Kidney glomerular epithelial cell (primary cell): ENCODE measurements at regions not wholly inside any gene's neighbourhood (a gene's known extent, or its start where the extent isn't known, plus 50 kb on each side); places are given as distances from the start of the nearest gene placed in this dataset.
A peak's percentile ranks its signal among the peaks of the same experiment; 100 is the strongest.
"Not testable (repeated sequence)": the region's sequence is repeated elsewhere in the genome, so short reads cannot be mapped to it uniquely, and the experiment has no call there.

ENCODE experiments used
- DNase-seq: peaks from one replicate; lab custom pipeline; 2025; lab: John Stamatoyannopoulos, UW

DNA sequence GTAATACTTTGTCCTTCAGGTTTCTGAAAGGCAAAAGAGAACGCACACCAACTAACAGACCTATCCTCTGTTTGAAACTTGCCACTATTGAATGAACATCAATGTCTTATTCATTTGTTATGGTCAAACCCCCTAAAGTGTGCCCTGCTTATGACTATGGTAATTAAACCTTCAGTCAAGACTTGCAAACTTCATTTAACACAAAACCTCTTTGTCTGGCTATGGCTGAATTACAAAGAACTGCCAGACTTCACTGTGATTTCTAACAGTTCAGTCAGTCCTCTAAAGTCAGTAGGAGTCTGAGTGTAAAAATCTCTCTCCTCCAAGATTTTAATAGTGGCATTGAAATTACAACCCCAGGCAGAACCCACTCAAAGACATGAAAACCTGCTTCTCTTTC is 702.5 kb upstream of the LRRN3 start:
- no peak for DNase-seq

DNA sequence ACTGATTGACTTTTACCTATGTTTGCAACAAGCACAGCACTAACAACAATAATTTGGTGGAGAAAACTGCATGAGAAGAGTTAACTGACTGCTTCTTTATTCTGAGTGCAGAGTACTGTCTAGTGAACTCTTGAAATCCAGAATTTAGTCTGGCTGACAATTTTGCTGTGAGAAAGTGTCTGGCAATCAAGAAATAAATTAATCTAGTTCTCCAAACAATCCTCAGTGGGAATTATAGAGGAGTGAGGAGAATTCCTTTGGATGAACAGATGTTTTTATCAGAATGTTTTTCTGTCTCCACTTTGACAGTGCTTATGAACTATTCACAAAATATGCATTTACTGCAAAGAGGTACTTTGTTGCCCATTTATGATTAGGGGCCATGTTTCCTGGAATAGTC is 694.9 kb upstream of the LRRN3 start:
- no peak for DNase-seq

DNA sequence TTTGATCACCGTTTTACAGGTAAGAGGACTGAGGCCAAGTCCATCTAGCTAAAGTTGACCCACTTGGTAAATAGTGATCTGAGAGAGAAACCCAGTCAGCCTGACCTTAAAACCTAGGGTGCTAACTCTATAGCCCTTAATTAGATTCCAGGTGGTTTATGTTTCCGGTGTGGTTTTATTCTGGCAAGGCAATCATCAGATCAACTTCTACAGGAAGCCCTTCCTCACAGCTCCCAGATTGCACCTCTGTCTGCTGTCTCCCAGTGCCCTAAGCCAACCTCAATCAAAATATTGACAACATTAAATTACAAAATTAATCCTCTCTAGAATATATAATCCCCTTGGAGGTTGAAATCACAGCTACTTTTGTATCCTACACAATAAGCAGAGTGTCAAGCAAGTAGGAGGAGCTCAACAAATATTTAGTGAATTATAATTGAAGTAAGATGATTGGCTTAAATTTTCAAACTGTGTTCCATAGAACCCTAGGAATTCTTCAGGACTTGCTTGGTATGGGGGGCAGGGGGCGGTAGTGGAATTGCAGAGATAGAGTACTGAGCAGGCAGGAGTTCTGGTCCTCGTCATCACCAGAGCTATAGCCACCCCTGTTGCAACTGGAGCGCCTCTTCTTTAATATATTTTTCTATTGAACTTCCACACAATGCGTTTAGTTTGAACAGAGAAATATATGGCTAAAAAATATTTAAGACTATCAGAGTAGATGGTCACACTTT is 692.8 kb upstream of the LRRN3 start:
- no peak for DNase-seq

DNA sequence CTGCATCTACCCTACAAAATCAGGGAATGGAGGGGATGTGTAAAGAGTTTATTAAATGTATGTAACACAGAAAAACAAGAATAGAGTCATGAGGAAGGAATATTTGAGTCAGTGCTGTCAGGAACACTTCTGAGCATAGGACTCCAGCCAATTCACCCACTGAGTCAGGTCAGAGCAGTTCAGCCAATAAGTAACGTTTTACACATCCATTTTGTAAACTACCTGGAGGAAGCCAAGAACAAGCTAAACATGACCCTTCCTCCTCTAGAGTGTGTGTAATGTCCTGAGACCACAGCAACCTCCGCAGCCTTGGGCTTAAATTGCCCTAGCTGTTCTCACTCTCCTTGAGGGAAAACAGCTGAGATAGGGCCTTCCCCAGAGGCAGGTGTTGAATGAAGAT is 691.5 kb upstream of the LRRN3 start:
- DNase-seq: no peak

DNA sequence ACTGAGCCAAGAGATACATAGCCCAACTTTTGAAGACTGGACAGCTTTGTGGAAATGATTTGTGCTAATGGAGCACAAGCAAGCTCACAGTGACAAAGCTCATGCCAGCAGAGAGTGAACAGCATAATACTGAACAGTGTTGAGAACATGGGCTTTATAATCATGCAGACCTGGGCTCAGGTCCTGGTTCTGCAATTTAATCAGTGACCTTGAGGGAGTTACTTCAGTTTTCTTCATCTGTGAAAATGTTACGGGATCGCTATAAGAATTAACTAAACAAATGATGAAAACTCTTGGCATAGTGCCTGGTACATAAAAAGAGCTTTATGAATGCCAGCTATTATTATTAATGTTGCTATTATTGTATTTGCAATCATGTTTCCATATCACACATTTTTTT is 690.5 kb upstream of the LRRN3 start:
- DNase-seq: no peak

DNA sequence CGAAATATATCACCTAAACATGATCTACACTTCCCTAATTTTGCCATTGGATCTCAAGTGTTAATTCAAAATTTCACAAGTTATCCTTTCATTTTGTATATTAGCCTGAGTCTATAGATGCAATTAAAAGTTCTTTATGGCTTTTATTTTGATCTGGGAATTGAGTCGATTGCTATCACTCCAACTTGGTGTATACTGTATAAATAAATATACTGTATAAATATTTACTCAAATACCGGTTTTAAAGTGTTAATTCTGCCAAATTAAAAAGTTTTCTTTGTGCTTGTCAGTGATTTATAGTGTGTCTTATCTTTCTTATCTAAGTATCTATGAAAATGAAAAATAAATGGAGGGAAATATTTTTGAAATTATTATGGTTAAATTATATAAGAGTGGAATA is 683.7 kb upstream of the LRRN3 start:
- DNase-seq: no peak

DNA sequence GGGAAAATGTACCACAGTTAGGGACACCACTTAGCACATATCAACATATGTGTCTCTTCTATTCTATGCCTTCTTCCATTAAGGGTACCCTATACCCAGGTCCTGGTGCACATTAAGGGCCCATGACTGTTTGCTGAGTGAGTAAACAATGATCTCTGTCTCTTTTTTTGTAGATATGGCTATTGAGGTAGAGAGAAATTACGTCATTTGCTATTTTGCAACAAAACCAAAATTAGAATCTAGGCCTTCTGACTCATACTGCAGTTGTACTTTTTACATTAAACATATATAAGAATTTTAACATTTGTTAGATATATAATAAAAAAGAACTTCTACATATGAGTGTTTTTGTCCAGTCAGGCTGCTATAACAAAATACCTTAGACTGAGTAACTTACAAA is 683.2 kb upstream of the LRRN3 start:
- no peak for DNase-seq

DNA sequence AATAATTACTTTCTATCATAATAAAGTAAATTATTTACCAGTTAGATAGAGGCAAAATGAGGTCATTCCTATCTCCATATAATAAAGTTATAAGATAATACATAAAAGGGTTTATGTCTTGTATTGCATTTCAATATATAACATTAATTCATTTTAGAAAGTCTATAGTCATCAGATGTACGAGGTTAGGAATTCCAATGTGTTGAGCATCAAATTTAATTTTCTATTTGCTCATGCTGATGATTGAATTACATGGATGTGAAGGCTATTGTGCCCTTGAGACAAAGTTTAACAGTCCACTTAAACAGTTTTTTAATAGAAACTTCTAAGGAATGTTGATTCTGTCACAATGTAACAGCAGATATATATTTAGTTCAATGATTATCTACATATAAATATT is 678.3 kb upstream of the LRRN3 start:
- DNase-seq: no peak

DNA sequence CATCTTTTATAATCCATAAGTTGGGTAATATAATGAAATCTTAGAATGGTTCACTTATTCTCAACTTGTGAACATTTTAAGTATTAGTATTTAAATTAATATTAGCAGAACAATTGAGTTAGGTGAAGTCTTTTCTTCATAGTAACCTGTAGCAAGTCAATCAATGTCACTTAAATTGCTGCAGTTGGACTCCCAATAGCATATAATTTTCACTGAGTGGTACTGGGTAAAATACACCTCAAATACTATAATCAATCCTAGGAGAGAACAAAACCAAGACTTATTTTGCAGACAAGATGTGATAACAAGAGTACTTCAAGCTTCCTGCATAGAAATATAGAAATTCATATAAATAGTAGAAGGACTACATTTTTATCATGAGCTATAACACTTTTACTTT is 677.9 kb upstream of the LRRN3 start:
- DNase-seq: no peak

DNA sequence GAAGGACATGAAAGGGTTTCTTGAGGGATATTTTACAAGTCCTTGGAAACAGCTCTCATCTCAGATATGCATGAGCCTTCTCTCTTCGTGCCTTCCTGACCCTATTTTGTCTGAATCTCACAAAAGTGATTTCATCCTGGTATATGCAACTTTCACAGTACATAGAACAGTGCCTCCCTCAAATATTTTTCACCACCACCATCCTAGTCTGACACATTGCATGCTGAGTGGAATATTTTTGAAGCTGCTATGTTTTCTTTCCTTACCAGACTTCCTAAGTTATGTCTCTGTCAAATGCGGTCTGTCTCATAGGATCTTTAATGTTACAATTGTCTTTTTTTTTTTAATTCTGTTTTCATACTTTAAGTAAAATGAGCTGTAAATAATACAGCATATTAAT is 673.3 kb upstream of the LRRN3 start:
- no peak for DNase-seq

DNA sequence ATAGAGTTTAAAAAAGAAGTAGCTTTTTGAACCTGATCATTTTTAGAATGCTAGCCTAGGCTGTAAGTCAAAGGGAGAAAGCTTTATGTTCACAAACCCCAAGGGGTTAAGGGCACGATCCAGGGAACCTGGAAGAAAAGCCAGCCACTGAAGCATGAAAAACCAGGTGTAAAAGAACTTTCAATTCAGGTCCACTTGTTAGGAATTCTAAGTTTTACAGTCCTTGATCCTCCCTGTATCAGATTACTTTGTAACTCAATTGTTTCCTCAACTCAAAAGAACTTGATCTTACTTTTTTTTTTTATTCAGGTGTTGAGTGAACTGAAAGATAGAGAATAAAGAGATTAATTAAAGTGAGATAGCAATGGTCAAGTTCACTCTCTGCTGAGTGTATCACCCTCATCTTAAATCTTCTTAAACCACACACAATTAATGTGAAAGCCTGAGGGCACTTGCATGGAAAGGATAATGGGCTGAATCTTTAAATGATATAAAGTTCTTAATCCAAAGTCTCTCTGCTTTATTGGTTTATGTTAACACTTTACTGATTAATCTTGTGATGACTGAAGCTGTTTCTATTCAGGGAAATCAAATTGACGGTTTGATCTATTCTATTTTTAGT is 672.2 kb upstream of the LRRN3 start:
- no peak for DNase-seq

DNA sequence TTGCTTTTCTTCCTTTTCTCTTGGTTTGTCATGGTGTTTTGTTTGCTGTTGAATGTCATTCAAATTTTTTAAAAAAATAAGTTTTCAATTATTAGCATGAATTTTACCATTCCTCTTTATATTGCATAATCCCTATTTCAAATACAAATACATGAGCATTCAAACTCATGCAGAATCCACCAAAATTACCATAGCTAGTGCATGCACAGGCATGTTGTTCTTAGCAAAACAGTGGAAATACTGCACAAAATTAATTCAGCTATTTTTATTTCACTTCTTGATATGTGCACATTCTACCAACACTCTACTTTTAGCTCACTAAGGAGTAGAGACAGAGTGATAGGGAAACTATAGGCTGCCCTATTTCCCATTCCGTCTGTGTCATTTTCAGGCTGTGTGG is 670.1 kb upstream of the LRRN3 start:
- DNase-seq: no peak

DNA sequence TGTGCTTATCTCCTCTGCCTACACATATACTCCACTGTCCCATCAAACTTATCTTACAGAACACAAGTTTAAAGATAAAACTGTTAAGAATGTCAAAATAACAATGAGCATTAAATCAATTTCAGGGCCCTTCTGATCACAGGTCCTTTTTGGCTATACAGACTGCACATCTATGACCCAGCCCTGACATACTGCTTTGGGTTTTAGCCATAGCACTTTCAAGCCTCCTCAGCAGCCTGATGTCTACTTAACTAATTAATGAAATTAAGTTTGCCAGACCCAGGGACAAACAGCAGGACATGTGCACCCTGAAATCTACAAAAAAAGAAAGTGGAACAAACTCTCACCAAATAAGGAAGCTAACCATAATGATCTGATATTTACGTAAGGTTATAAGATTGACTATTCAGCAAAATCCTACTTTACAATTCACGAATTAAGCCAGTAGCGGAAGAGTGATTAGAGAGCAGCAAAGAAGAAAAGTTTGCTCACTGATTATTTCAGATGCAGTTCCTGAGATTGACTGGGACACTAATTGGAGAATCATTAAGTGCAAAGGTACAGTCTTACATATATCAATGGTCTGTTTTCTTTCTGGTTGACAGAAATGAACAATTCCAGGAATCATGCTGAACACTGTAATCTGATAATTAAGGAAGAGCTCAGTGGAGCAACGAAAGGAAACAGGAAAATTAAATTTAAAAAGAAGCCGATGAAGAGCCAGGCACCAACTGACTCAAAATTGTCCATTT is 669.3 kb upstream of the LRRN3 start:
- no peak for DNase-seq

DNA sequence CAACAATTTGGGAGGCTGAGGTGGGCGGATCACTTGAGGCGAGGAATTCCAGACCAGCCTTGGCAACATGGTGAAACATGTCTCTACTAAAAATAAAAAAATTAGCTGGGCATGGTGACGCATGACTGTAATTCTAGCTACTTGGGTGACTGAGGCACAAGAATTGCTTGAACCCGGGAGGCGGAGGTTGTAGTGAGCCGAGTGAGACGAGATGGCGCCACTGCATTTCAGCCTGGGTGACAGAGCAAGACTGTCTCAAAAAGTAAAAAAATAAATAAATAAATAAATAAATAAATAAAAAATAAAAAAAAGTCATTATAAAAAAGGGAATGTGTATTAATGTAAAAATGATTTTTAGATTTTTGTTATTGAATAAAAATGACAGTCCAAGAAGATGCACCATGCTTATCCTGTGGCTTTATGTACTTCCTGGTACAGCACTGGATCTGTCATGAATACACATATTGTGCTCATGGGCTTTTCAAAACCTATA is 658.8 kb upstream of the LRRN3 start:
- no peak for DNase-seq

DNA sequence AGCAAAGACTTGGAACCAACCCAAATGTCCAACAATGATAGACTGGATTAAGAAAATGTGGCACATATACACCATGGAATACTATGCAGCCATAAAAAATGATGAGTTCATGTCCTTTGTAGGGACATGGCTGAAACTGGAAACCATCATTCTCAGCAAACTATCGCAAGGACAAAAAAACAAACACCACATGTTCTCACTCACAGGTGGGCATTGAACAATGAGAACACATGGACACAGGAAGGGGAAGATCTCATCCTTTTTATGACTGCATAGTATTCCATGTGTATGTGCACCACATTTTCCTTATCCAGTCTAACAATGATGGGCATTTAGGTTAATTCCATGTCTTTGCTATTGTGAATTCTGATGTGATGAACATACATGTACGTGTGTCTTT is 652.0 kb upstream of the LRRN3 start:
- DNase-seq: not testable (repeated sequence)

DNA sequence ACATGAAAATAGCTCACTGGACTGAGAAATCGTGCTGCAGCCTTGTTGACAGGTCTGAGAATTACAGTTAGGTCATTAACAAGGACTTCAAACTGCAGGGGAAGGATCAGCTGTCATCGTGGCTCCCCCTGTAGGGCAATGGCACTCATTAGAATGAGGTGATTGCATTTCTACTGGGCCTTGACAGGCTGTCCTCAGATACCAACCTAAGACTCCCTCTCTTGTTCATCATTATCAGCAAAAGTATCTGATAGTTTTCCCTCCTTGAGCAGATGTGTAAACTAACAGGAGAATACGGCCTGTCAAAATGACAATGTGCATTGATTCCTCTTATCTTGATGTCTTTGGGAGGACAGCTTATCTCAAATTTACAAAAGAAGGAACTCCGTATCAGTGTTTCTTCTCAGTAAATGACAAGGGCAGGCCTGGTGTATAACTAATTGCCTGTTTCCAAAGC is 648.5 kb upstream of the LRRN3 start:
- peak; percentile 63 for DNase-seq

DNA sequence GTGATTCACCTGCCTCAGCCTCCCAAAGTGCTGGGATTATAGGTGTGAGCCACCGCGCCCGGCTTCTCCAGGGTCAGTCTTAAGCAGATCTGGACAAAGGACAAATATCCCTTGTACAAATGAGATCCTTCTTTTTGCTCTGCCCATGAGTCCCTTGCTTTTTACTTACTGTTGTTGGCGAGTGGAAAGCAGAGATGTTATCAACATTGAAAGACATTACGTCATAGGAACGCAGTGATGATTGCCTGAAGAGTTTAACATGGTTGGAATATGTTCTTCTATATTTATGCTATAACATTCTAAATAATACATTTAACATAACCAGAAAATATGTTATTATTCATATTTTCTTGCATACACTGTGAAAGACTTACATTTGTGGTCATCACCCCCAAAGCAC is 644.3 kb upstream of the LRRN3 start:
- no peak for DNase-seq

DNA sequence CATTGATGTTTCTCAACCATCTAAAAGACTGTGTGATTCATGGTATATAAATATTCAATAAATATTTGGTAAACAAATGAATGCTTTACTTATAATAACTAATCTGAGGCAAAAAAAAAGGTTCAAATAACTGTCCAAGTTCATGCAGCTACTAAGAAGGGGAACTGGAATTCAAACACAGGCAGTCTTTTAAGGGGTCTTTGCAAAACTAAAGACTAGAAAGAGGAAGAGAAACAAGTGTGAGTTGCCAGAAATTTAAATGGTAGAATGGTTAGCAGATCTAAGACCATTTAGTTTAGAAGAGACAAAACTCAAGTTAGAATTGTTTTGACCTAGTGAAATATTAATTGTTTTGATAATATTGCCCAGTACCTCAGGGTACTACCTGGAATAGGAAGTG is 642.0 kb upstream of the LRRN3 start:
- no peak for DNase-seq

DNA sequence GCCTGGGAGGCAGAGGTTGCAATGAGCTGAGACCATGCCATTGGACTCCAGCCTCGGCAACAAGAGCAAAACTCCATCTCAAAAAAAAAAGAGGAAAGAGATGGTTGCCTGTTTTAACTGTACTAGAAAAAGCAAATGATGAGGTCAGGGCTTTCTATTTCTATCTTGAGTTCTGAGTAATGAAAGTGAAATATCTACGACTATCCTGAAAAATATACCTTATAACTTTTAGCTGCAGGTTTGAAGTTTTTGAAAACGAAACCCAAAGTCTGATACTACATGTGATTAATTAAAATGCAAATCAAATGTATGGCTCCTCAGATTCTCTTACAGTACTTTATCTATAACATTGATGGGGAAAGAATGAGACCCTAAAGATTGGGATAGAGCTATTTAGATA is 636.2 kb upstream of the LRRN3 start:
- DNase-seq: no peak

DNA sequence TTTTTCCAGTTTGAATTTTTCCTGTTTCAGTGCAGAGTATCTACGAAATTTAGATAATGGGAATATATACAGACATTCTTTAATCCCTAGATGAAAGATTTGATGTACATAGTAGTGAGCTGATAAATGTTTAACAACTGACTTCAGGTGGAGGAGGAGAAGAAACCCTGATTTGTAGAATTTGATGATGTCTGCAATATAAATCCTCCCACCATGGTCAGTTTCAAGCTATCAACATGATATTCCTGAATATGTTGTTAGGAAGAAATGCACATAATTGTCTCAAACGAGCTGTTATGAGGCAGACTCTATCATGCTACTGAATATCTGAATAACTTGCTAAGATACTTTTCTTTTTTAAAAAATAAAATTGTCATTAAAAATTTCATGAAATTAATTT is 629.3 kb upstream of the LRRN3 start:
- DNase-seq: no peak

DNA sequence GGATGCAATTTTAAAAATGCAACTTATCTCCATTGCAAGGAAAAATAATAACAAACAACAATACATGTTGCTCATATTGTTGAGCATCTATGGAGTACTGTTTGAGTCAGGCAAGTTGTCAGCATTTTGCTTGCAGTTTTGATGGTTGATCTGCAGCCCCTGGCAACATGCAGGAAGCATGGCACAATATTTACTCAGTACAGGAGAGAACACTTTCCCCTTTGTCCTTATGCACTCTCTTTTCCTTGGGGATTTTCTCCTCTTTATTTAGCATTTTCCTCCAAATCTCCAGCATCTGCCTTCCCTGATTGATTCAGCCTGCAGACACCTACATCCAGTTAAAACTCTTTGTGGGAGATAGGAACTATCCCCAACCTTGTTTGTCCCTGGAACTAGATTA is 620.5 kb upstream of the LRRN3 start:
- no peak for DNase-seq

DNA sequence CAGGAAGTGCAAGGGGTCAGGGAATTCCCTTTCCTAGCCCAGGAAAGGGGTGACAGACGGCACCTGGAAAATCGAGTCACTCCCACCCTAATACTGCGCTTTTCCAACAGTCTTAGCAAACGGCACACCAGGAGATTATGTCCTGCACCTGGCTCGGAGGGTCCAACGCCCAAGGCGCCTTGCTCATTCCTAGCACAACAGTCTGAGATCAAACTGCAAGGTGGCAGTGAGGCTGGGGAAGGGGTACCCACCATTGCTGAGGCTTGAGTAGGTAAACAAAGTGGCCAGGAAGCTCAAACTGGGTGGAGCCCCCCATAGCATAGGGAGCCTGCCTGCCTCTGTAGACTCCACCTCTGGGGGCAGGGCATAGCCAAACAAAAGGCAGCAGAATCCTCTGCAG is 618.5 kb upstream of the LRRN3 start:
- not testable (repeated sequence) for DNase-seq

DNA sequence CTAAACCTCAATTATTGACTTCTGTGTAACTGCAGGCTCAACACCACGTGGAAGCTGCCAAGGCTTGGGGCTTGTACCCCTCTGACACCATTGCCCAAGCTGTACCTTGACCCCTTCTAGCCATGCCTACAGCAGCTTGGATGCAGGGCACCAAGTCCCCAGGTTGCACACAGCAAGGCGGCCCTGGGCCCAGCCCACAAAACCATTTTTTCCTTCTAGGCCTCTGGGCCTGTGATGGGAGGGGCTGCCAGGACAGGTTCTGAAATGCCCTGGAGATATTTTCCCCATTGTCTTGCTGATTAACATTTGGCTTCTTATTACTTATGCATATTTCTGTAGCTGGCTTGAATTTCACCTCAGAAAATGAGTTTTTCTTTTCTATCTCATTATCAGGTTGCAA is 610.0 kb upstream of the LRRN3 start:
- DNase-seq: no peak
